Urinary bladder (tissue), 3 donors: ENCODE measurements at regions not wholly inside any gene's neighbourhood (a gene's known extent, or its start where the extent isn't known, plus 50 kb on each side); places are given as distances from the start of the nearest gene placed in this dataset.

Source experiments
- DNase-seq: peaks from one replicate; pipeline ENCODE4 v3.0.0-alpha.2; 2015; ENCODE audit errors: extremely low spot score
- H3K27ac ChIP-seq: one replicate; pipeline ENCODE4 v1.5.1; 2013; ENCODE audit warnings: low read depth, mild to moderate bottlenecking, moderate library complexity
- H3K36me3 ChIP-seq: one replicate; pipeline ENCODE4 v1.6.1; 2013; ENCODE audit warnings: mild to moderate bottlenecking, moderate library complexity; ENCODE audit not compliant: insufficient read depth
- H3K4me1 ChIP-seq: one replicate; pipeline ENCODE4 v1.6.1; 2013; ENCODE audit warnings: mild to moderate bottlenecking, moderate library complexity; ENCODE audit not compliant: insufficient read depth
- H3K4me3 ChIP-seq: one replicate; pipeline ENCODE4 v1.5.1; 2013; ENCODE audit warnings: low read depth, low read length
- WGBS: extraction: QIAGEN DNeasy Blood & Tissue Kit; methylation state at CpG from one replicate; pipeline ENCODE4 v1.1.7; 2013; 5-methylcytosine and 5-hydroxymethylcytosine counted together
- donor health status: healthy with polysubstance abuse.
- donor health status: healthy.

DNA sequence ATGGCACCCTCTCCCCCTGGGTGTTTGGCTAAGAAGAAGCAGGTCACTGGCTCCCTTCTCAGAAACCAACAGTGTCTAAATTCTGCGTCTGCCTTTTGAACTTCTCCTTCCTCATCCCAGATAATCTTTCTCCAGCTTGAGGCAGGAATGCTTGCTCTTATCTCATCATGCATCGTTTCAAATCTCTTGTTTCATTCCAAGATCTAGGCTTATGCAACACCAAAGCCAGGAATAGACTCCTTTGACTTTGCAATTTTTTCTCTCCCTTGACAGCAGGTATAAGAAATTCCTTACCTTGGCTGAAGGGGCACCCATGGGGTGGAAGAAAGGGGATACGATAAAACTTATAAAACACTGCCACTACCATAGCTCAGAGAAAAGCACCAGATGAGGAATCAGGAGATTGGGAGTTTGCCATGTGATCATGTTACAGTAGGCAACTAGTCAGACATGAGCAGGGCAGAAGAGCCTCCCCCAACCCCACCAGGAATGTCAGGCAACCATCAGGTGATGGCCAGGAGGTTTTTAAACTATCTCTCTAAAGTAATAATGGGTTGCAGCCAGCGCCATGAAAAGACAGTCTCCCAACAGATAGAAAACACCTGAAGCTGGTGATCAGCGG lies 498.9 kb downstream of the KLF12 start:
- Histone ChIP-seq H3K4me3 (no peak overlapping the region), H3K36me3 (no peaks in the 10 kb centered on the region), H3K27ac (no peak overlapping the region), H3K4me1 (no peaks in the 10 kb centered on the region)
- no peak for DNase-seq
- WGBS: 69% methylated on average over 5 of the region's 5 CpGs

DNA sequence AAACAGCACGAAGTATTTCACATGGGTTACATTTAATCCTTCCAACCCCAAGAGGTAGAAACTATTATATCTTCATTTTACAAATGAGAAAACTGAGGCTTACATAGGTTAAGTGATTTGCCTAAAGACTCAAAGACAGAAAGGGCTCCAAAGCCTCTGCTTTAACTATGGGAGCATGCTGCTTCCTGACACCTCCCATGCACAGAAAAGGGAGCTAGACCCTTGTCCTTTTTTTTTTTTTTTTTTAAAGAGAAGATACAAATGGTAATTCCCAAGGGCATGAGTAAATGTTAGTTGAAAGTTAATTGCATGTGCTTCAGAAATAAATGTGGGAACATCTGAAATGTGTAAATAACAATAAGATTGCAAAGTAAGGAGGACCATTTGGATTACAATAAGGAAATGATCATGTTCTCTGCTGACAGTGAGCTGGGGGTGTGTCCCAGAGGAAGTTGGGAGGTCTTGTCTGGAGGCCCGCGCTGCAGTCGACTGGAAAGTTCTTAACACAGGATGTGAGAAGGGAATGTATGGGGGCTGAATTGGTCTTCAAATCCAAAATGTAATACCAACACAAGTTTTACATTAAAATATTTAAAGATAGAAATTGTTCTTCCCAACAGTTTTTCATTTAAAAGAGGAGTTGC lies 500.3 kb downstream of the KLF12 start:
- 57% methylated on average over 4 of the region's 4 CpGs for WGBS
- no peak overlapping the region for H3K4me3 ChIP-seq
- H3K36me3 ChIP-seq: no peaks in the 10 kb centered on the region
- DNase-seq: no peak
- H3K4me1 ChIP-seq: no peaks in the 10 kb centered on the region
- H3K27ac ChIP-seq: no peak overlapping the region

DNA sequence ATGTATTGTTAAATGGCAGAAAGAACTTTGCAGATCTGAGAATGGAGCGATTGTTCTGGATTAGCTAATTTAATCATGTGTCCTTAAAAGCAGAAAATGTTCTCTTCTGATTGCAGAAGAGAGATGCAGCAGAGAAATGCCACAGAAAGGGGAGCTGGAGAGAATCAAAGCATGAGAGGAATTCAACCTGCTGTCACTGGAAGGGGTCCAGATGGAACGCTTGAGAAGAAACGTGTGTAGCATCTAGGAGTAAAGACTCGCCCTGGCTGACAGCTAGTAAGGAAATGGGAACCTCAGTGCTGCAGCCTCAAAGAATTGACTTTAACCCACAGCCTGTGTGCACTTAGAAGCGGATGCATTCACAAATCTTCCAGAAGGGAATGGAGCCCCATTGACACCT lies 502.8 kb downstream of the KLF12 start:
- 53% methylated on average over 5 of the region's 5 CpGs for WGBS
- Histone ChIP-seq H3K4me1 (no peaks in the 10 kb centered on the region), H3K36me3 (no peaks in the 10 kb centered on the region), H3K27ac (no peak overlapping the region), H3K4me3 (no peak overlapping the region)
- no peak for DNase-seq

DNA sequence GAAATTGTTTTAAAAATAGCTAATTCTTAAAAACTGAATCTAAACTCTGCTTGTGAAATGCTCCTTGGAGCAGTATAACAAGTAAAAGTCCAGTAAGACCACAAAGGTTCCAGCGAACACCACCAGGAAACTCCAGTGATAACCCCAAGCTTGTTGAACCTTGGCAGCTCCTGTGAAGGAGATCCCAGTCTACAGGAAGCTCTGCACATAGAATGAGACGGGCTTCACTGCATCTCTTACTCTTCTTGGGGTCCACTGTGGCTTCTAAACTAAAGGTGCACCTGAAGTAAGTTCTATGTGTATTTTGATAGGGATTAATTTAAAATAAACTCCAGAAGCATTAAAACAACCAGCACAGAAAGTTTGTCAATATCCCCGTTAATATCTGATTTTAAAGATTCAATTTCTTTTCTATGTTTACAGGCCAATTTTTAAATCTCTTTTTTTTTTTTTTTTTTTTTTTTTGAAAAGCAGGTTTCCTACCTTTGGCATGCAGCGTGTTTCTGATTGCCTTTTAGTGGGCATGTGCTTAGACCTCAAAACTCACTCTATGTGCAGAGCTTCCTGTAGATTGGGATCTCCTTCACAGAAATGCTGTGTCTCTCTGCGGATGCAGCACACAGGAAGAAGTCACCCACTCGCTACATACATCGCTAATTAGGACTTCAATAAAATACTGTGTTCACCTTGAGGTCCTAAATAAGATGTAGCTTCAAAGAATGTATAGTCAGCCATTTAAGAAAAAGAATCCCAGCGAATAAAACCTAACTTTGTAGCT lies 508.5 kb downstream of the KLF12 start:
- no peak for DNase-seq
- Histone ChIP-seq H3K4me3 (no peak overlapping the region), H3K36me3 (no peaks in the 10 kb centered on the region), H3K4me1 (no peaks in the 10 kb centered on the region), H3K27ac (no peak overlapping the region)
- WGBS: 85% methylated on average over 8 of the region's 8 CpGs

DNA sequence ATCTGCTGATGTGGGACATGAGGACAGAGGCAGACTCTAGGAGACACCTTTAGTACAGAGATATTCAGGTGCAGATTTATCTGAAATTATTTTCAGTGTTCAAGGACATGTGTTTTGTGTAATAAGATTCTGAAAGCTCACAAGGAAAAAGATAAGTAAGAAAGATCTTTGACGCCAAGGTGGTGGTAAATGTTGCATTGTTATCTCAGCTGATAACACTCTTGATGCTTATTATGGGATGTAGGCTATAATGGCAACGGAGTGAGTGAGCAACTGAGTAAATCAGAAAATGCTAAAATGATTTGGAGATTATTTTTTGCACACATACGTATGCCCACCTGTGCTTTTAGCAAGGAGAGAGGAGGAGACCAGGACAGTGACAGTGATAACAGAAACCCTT lies 510.9 kb downstream of the KLF12 start:
- Histone ChIP-seq H3K27ac (no peak overlapping the region), H3K4me1 (no peaks in the 10 kb centered on the region), H3K36me3 (no peaks in the 10 kb centered on the region), H3K4me3 (no peak overlapping the region)
- no peak for DNase-seq
- 67% methylated on average over 3 of the region's 3 CpGs for WGBS

DNA sequence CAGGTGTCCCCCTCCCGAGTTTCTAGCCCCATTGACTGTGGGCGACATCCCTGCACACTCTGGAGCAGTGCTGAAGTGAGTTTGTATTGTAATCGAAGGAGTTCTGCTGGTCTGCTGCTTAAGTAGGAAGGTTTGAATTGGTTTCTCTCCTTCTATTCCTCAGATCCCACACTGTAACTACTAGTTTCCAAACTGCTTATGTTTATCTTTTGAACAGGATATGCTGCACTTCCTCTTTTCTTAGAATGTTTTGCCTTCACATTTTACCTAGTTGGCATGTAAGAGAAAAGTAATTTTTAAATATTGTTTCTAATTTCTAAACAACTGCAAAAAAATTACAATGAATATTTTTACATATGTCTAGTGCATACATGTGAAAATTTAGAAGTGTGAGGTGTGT lies 511.8 kb downstream of the KLF12 start:
- no peaks in the 10 kb centered on the region for H3K4me1 ChIP-seq
- no peaks in the 10 kb centered on the region for H3K36me3 ChIP-seq
- no peak overlapping the region for H3K4me3 ChIP-seq
- H3K27ac ChIP-seq: no peak overlapping the region
- no peak for DNase-seq
- WGBS: 73% methylated on average over 3 of the region's 3 CpGs

DNA sequence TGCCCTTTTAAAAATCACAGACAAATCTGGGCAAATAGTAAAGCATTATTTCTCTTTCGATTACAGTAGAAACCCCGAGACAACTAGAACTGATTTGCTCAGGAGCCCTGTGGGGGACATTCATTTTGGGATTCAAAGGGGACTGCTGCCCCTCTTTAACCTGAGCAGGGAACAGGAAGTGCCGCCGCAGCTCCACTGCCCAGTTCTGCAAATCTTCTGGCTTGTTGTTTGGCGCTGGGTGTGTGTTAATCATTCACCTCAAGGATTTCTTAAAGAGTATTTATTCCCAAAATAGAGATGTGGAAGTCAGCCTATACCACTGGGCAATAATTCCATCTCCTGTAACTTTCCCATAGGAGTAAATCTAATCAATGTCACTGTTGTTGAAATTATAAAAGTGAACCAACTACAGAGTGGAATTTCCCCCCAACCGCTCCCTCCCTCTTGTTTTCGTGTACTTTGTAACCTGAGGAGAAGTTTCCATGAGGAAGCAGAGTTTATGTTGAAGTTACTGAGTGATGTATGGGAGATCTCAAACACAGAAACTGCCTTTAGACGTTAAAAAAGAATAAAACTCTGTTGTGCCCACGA lies 515.8 kb downstream of the KLF12 start:
- WGBS: 64% methylated on average over 9 of the region's 9 CpGs
- no peaks in the 10 kb centered on the region for H3K36me3 ChIP-seq
- no peak overlapping the region for H3K4me3 ChIP-seq

DNA sequence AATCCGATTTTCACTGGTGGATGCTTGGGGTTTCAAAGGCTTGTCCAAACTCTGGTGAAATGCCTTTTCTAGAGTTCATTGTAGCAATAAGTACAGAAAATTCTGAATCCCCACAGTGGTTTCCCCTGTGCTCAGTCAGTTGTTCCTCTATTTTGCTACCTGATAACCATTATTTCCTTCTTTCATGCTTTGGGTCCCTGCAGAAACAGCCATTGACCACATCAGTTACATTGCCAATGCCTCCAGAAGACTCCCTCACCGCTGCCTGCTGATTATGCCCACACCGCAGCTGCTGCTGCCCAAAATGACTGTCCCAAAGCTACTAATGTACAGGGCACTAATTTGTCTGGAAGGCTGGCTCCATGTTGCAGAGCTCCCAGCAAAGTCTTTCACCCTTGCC lies 517.3 kb downstream of the KLF12 start:
- WGBS: 93% methylated on average over 3 of the region's 3 CpGs
- H3K27ac ChIP-seq: no peak overlapping the region
- H3K4me1 ChIP-seq: no peaks in the 10 kb centered on the region
- no peaks in the 10 kb centered on the region for H3K36me3 ChIP-seq
- H3K4me3 ChIP-seq: no peak overlapping the region
- DNase-seq: no peak

More for the DNA sequence above, 515.8 kb downstream of the KLF12 start:
- H3K27ac ChIP-seq: no peak overlapping the region
- H3K4me1 ChIP-seq: no peaks in the 10 kb centered on the region
- no peak for DNase-seq

DNA sequence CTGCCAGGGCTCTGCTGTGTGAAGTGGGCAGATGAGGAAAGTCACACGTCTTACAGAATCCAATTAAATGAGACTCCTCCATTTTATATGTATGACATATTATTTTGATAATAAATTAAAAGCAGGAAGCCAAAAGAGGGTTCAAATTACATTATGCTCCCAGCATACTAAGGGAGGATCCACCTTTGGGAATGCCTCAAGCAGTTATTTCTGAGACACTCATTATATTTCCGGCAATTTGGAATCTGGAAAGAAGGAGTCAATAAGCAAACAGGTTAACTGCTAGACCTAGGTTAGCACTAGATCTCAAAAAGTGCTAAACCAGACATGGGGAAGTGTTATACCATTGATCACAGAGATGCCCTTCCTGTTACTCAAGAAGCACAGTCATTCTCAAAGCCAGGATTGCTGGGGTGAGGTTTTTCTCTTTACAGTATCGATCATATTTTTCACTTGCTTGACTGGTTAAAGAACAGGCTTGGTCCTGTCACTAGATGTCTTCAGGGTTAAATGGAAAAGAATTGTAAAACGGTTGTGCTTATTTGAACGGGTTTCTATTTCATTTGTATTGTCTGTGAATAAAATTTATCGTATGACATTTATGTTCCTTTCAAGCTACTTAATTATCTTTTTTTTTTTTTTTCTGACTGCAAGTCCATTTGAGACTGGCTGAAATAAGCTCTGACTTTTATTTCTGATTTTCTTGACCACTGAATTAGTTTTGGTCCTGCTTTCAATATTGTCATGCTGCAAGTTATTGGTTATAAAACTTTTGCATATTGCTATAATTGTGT lies 523.2 kb downstream of the KLF12 start:
- no peaks in the 10 kb centered on the region for H3K36me3 ChIP-seq
- H3K4me3 ChIP-seq: no peak overlapping the region
- no peaks in the 10 kb centered on the region for H3K4me1 ChIP-seq
- H3K27ac ChIP-seq: no peak overlapping the region
- 61% methylated on average over 6 of the region's 6 CpGs for WGBS
- DNase-seq: no peak

DNA sequence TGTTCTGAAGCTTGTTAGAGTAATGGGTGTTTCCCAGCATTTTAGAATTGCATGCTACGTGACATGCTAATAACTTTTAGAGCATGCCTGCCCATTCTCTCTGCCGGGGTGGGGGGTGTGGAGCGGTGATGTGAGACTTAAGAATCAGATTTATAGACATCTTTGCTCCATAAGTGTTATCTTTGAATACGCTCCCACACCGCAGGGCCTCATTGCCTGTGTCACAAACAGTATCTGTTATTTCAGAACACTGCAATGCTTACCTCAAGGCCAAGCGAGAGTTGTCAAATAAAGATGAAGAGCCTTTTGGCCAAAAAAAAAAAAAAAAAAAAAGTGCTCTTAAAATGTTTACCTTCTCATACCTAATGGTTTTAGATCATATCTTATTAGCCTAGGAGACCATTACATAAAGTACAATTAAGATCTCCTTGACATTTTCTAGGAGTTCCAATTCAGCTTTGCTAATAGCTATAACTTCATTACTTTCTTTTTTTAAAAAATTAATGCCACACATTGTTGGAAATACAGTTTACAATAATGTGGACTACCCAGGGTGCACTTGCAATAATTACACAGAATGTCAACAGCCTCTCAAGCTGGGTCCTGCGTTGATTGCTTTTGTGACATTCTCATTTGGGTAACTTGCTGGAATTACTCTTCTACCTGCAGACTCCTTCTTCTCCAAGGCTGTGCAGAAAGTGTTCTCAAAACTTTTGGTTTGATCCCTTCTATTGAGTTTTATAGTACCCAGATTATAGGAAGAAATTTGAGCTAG lies 525.3 kb downstream of the KLF12 start:
- H3K4me1 ChIP-seq: no peaks in the 10 kb centered on the region
- H3K36me3 ChIP-seq: no peaks in the 10 kb centered on the region
- no peak for DNase-seq
- 52% methylated on average over 7 of the region's 7 CpGs for WGBS
- H3K4me3 ChIP-seq: no peak overlapping the region
- H3K27ac ChIP-seq: peak overlapping the region; percentile 2

DNA sequence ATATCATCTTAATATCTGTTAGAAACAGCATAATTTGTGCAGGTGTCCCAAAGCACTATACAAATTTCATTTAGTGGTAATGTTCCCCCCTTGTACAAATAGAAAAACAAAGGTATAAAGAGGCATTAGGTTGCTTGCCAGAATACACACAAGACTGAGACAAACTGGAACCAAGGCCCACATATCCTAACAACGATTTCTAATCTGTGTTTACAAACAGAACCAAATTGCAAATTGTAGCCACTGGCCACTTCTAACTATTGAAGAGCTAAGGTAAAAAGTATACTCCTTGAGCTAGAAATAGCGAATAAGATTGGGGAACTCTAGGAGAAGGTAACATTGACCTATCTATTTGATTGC lies 526.1 kb downstream of the KLF12 start:
- WGBS: 49% methylated on average over 2 of the region's 2 CpGs
- Histone ChIP-seq H3K4me3 (no peak overlapping the region), H3K36me3 (no peaks in the 10 kb centered on the region), H3K27ac (no peak overlapping the region), H3K4me1 (no peaks in the 10 kb centered on the region)
- no peak for DNase-seq

DNA sequence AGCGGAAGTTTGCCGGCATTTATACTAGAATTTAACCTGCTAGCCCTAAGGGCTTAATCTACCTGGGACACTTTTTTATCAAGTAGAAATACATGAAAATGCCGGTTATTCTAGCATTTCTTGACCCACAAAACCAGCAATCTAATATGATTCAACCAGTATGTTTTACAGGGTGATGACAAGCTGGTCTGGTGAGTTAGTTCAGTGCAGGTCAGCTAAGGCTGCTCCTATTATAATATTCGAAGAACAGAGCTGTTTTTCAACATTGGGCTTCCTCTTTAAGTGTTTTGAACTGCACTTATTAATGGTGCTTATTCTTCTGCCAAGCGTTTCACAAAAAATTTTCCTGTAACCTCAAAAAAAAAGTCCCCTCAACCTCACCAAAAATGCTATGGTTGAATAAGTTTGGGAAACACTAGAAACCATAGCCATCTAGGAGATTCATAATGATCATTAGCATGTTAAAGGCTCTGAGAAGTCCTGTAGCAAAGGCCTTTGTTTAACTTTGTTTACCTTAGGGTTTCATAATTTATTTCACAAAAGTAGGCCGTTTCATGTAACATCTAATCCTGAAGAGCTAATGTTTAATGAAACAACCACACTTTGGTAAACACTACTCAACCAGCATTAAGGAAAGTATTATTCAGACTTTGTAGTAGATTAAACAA lies 526.6 kb downstream of the KLF12 start:
- DNase-seq: no peak
- Histone ChIP-seq H3K4me1 (no peaks in the 10 kb centered on the region), H3K36me3 (no peaks in the 10 kb centered on the region), H3K4me3 (no peak overlapping the region), H3K27ac (no peak overlapping the region)
- WGBS: 63% methylated on average over 6 of the region's 6 CpGs
